H9 (cell line): ENCODE measurements at regions not wholly inside any gene's neighbourhood (a gene's known extent, or its start where the extent isn't known, plus 50 kb on each side); places are given as distances from the start of the nearest gene placed in this dataset.

Source experiments
- DNase-seq: peaks from one replicate; pipeline ENCODE4 v3.0.0-alpha.2; 2017
- H2AFZ ChIP-seq: one replicate; pipeline ENCODE4 v1.6.1; 2013; ENCODE audit warnings: mild to moderate bottlenecking, low read length, control low read depth, moderate library complexity
- H2AK5ac ChIP-seq: 2 replicates; pipeline ENCODE4 v1.6.1; 2013; ENCODE audit warnings: low read length, control low read depth, mixed read lengths; ENCODE audit not compliant: insufficient read length
- H2BK120ac ChIP-seq: one replicate; pipeline ENCODE4 v1.6.1; 2013; ENCODE audit warnings: low read depth, mild to moderate bottlenecking, low read length, control low read depth, inconsistent platforms; ENCODE audit not compliant: poor library complexity, severe bottlenecking
- H2BK12ac ChIP-seq: 2 replicates; pipeline ENCODE4 v1.6.1; 2013; ENCODE audit warnings: low read length, control low read depth, mixed read lengths, low read depth; ENCODE audit not compliant: insufficient read length
- H2BK15ac ChIP-seq: 2 replicates; pipeline ENCODE4 v1.6.1; 2013; ENCODE audit warnings: low read depth, low read length, control low read depth
- H2BK20ac ChIP-seq: one replicate; pipeline ENCODE4 v1.6.1; 2013; ENCODE audit warnings: low read depth, mild to moderate bottlenecking, low read length, control low read depth, inconsistent platforms; ENCODE audit not compliant: poor library complexity, severe bottlenecking
- H2BK5ac ChIP-seq: 2 replicates; pipeline ENCODE4 v1.6.1; 2013; ENCODE audit warnings: low read length, control low read depth, mixed read lengths; ENCODE audit not compliant: insufficient read length
- H3K14ac ChIP-seq: 2 replicates; pipeline ENCODE4 v1.6.1; 2013; ENCODE audit warnings: low read length, control low read depth; ENCODE audit not compliant: insufficient read depth
- H3K18ac ChIP-seq: 2 replicates; pipeline ENCODE4 v1.6.1; 2013; ENCODE audit warnings: low read depth, mild to moderate bottlenecking, mixed read lengths, low read length, control low read depth; ENCODE audit not compliant: insufficient read length
- H3K23ac ChIP-seq: 2 replicates; pipeline ENCODE4 v1.6.1; 2013; ENCODE audit warnings: low read length, control low read depth, mixed read lengths, low read depth; ENCODE audit not compliant: insufficient read length
- H3K23me2 ChIP-seq: 2 replicates; pipeline ENCODE4 v1.6.1; 2013; ENCODE audit warnings: low read depth, mild to moderate bottlenecking, mixed read lengths, low read length, control low read depth; ENCODE audit not compliant: insufficient read length, poor library complexity, severe bottlenecking
- H3K27ac ChIP-seq: 2 replicates; pipeline ENCODE4 v1.5.1; 2013; ENCODE audit warnings: low read length, control low read depth, mixed read lengths, low read depth; ENCODE audit not compliant: insufficient read length
- H3K27me3 ChIP-seq: 2 replicates; pipeline ENCODE4 v1.6.1; 2013; ENCODE audit warnings: low read length, control low read depth, inconsistent platforms; ENCODE audit not compliant: insufficient read depth
- H3K4ac ChIP-seq: 2 replicates; pipeline ENCODE4 v1.6.1; 2013; ENCODE audit warnings: low read depth, mild to moderate bottlenecking, control low read depth, inconsistent platforms, low read length, moderate library complexity
- H3K4me1 ChIP-seq: 2 replicates; pipeline ENCODE4 v1.6.1; 2013; ENCODE audit warnings: low read length, control low read depth, inconsistent platforms; ENCODE audit not compliant: insufficient read depth
- H3K4me2 ChIP-seq: 2 replicates; pipeline ENCODE4 v1.6.1; 2013; ENCODE audit warnings: low read length, control low read depth, mixed read lengths; ENCODE audit not compliant: insufficient read length, insufficient read depth
- H3K56ac ChIP-seq: 2 replicates; pipeline ENCODE4 v1.6.1; 2013; ENCODE audit warnings: low read depth, mild to moderate bottlenecking, mixed read lengths, low read length, control low read depth; ENCODE audit not compliant: insufficient read length
- H3K79me1 ChIP-seq: 2 replicates; pipeline ENCODE4 v1.6.1; 2013; ENCODE audit warnings: low read depth, mild to moderate bottlenecking, moderate library complexity, low read length, control low read depth, inconsistent platforms; ENCODE audit not compliant: insufficient read depth, poor library complexity, severe bottlenecking
- H3K79me2 ChIP-seq: 2 replicates; pipeline ENCODE4 v1.6.1; 2013; ENCODE audit warnings: low read length, control low read depth, inconsistent platforms; ENCODE audit not compliant: insufficient read depth
- H3K9ac ChIP-seq: 2 replicates; pipeline ENCODE4 v1.6.1; 2013; ENCODE audit warnings: low read length, control low read depth, mixed read lengths; ENCODE audit not compliant: insufficient read length; ENCODE audit errors: extremely low read depth
- H3K9me3 ChIP-seq: one replicate; pipeline ENCODE4 v1.6.1; 2013; ENCODE audit warnings: low read depth, low read length, inconsistent platforms; ENCODE audit not compliant: control insufficient read depth
- H3T11ph ChIP-seq: one replicate; pipeline ENCODE4 v1.6.1; 2013; ENCODE audit warnings: mild to moderate bottlenecking, low read length, control low read depth, inconsistent platforms
- H4K20me1 ChIP-seq: one replicate; pipeline ENCODE4 v1.6.1; 2013; ENCODE audit not compliant: control insufficient read depth, insufficient read length, insufficient read depth
- H4K5ac ChIP-seq: 2 replicates; pipeline ENCODE4 v1.6.1; 2013; ENCODE audit warnings: low read depth, mild to moderate bottlenecking, mixed read lengths, low read length, control low read depth; ENCODE audit not compliant: insufficient read length
- H4K8ac ChIP-seq: replicated peaks from 2 replicates; pipeline ENCODE4 v1.6.1; 2013; ENCODE audit warnings: low read length, control low read depth, mixed read lengths, low read depth; ENCODE audit not compliant: insufficient read length
- H4K91ac ChIP-seq: 2 replicates; pipeline ENCODE4 v1.6.1; 2013; ENCODE audit warnings: low read depth, mild to moderate bottlenecking, moderate library complexity, mixed read lengths, low read length, control low read depth; ENCODE audit not compliant: insufficient read length
- H3K27ac Mint-ChIP-seq, 3 experiments: 2 replicates in 2 of 3; 3 replicates in 1 of 3; pipeline ENCODE4 v1.8.0; 2020 to 2021; ENCODE audit warnings: mixed read lengths in 3 of 3, mild to moderate bottlenecking in 1 of 3, moderate library complexity in 1 of 3
- H3K27me3 Mint-ChIP-seq: 2 replicates; pipeline ENCODE4 v1.8.0; 2021; ENCODE audit warnings: low read depth, mild to moderate bottlenecking, moderate library complexity, mixed read lengths
- H3K36me3 Mint-ChIP-seq, 3 experiments: 2 replicates in 2 of 3; 3 replicates in 1 of 3; pipeline ENCODE4 v1.8.0; 2020 to 2021; ENCODE audit warnings: low read depth in 3 of 3, mixed read lengths in 3 of 3; ENCODE audit not compliant: insufficient read depth in 1 of 3
- H3K4me1 Mint-ChIP-seq, 2 experiments: 2 replicates each; pipeline ENCODE4 v1.8.0; 2020; ENCODE audit warnings: mixed read lengths in 2 of 2
- H3K4me3 Mint-ChIP-seq, 2 experiments: 2 replicates in 1 of 2; 3 replicates in 1 of 2; pipeline ENCODE4 v1.8.0; 2020 to 2021; ENCODE audit warnings: mild to moderate bottlenecking in 2 of 2, mixed read lengths in 2 of 2, moderate library complexity in 1 of 2
- H3K9me3 Mint-ChIP-seq, 2 experiments: 2 replicates in 1 of 2; 3 replicates in 1 of 2; pipeline ENCODE4 v1.8.0; 2020; ENCODE audit warnings: mild to moderate bottlenecking in 2 of 2, mixed read lengths in 2 of 2, moderate library complexity in 1 of 2
- WGBS: extraction: QIAGEN DNeasy Blood & Tissue Kit; methylation state at CpG from one replicate; pipeline ENCODE4 v1.1.7; 2013; ENCODE audit warnings: missing lambda C conversion rate, low lambda C conversion rate, mixed read lengths; ENCODE audit not compliant: insufficient read length; ENCODE audit errors: extremely low coverage; 5-methylcytosine and 5-hydroxymethylcytosine counted together
- TF ChIP-seq, protein P1 (sequence below): fragments of 200-600 bp; sonication (generic); conservative IDR thresholded peaks from 3 replicates; pipeline ENCODE4 v1.8.0; 2021; ENCODE audit warnings: antibody characterized with exemption, mild to moderate bottlenecking

DNA sequence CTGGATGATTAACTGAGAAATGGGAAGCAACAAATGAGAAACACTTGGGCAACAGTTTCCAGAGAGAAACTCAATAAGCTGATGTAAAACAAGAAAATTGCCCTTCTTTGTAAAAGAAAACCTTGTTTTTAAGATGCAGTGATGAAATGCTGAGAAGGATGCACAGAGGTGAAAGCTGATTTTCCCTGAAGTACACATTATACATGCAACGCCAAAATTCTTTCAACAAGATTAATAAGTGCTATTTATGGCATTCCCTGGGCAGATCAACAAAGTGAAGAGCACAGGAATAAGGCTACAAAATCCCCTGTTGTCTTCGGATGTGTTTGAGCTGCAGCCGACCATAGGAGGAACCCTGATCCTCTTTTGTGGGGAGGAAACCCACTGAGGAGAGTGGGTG is 208.0 kb upstream of the ANKH start:
- Histone ChIP-seq H2BK15ac (no peak overlapping the region), H3K18ac (no peak overlapping the region), H3K27me3 (no peaks in the 10 kb centered on the region), H3K79me1 (no peaks in the 10 kb centered on the region), H3K23ac (no peak overlapping the region), H2BK120ac (no peak overlapping the region), H3K56ac (no peak overlapping the region), H2AK5ac (no peak overlapping the region), H3K9me3 (no peaks in the 10 kb centered on the region), H2AFZ (no peak overlapping the region), H2BK12ac (no peak overlapping the region), H3K4me1 (no peaks in the 10 kb centered on the region), H3T11ph (no peak overlapping the region), H3K9ac (no peak overlapping the region), H3K4me2 (no peak overlapping the region), H3K27ac (no peak overlapping the region), H3K14ac (no peak overlapping the region), H3K23me2 (no peaks in the 10 kb centered on the region), H4K91ac (no peak overlapping the region), H2BK5ac (no peak overlapping the region), H4K20me1 (no peaks in the 10 kb centered on the region), H4K8ac (no peak overlapping the region), H4K5ac (no peak overlapping the region), H3K4ac (no peak overlapping the region), H2BK20ac (no peak overlapping the region), H3K79me2 (no peaks in the 10 kb centered on the region)
- no CpG with 5 or more reads among the region's 3 CpGs for WGBS
- DNase-seq = no peak
- Mint-ChIP-seq H3K4me1 (no peaks in the 10 kb centered on the region), H3K4me3 (no peak overlapping the region), H3K36me3 (peaks cover 0 to 5% (median 0%) of the 10 kb centered on the region in 3 experiments; a peak in 2 of 7 replicates), H3K27me3 (peaks cover 4% of the 10 kb centered on the region), H3K9me3 (peaks cover 3 to 11% of the 10 kb centered on the region in 2 experiments; a peak in 3 of 5 replicates), H3K27ac (no peak overlapping the region)
- TF ChIP-seq, protein P1, sequence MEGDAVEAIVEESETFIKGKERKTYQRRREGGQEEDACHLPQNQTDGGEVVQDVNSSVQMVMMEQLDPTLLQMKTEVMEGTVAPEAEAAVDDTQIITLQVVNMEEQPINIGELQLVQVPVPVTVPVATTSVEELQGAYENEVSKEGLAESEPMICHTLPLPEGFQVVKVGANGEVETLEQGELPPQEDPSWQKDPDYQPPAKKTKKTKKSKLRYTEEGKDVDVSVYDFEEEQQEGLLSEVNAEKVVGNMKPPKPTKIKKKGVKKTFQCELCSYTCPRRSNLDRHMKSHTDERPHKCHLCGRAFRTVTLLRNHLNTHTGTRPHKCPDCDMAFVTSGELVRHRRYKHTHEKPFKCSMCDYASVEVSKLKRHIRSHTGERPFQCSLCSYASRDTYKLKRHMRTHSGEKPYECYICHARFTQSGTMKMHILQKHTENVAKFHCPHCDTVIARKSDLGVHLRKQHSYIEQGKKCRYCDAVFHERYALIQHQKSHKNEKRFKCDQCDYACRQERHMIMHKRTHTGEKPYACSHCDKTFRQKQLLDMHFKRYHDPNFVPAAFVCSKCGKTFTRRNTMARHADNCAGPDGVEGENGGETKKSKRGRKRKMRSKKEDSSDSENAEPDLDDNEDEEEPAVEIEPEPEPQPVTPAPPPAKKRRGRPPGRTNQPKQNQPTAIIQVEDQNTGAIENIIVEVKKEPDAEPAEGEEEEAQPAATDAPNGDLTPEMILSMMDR = no peak
